HEK293T (cell line): ENCODE measurements at regions not wholly inside any gene's neighbourhood (a gene's known extent, or its start where the extent isn't known, plus 50 kb on each side); places are given as distances from the start of the nearest gene placed in this dataset.

Experiments used
- ARNT ChIP-seq: fragments of 450-650 bp; IDR thresholded peaks from 2 replicates; pipeline ENCODE4 v1.6.1; 2017; ENCODE audit warnings: mild to moderate bottlenecking
- HDGF ChIP-seq: fragments of 450-650 bp; IDR thresholded peaks from 2 replicates; pipeline ENCODE4 v1.6.1; 2017; ENCODE audit warnings: antibody characterized with exemption, borderline replicate concordance
- LEF1 ChIP-seq: fragments of 450-650 bp; IDR thresholded peaks from 2 replicates; pipeline ENCODE4 v1.6.1; 2017; ENCODE audit warnings: mild to moderate bottlenecking, borderline replicate concordance
- NFRKB ChIP-seq: fragments of 450-650 bp; IDR thresholded peaks from 2 replicates; pipeline ENCODE4 v1.6.1; 2016; ENCODE audit warnings: mild to moderate bottlenecking, moderate library complexity
- SP1 ChIP-seq: fragments of 450-650 bp; IDR thresholded peaks from 2 replicates; pipeline ENCODE4 v1.6.1; 2017

- TF ChIP-seq ARNT (no peak), LEF1 (no peak), HDGF (no peak), SP1 (no peak), NFRKB (no peak)
These were observed 417.8 kb upstream of the INTU start for GRCh38 chr4:127214931-127215330.
